ENCODE measurements at regions not wholly inside any gene's neighbourhood (a gene's known extent, or its start where the extent isn't known, plus 50 kb on each side); places are given as distances from the start of the nearest gene placed in this dataset.

- no peak for TF ChIP-seq POLR2A (IDR thresholded peaks at IDR 0.05)
- no peak for TF ChIP-seq CTCF (IDR thresholded peaks at IDR 0.05)
- DNase-seq (ENCODE audit: low spot score in 2 of 2), result no peak
- intact Hi-C loops (cut with DNase I; ENCODE audit: low total_unique reads), result no loop called here
- H3K4me3 ChIP-seq (ENCODE audit: low read depth, poor library complexity, severe bottlenecking), result no peak overlapping the region
Measured at GRCh38 chr12:88665071-88665470, 84.8 kb upstream of the KITLG start.

GRCh38 chr12:88662961-88663360, 82.7 kb upstream of the KITLG start:
- 63 to 70% methylated on average over 1 of the region's 1 CpG for WGBS, 2 donors
- H3K4me3 ChIP-seq (ENCODE audit: low read depth, poor library complexity, severe bottlenecking), result no peak overlapping the region
- no peak for DNase-seq (ENCODE audit: low spot score in 2 of 2)
- TF ChIP-seq CTCF (IDR thresholded peaks at IDR 0.05) (no peak), POLR2A (IDR thresholded peaks at IDR 0.05) (no peak)
- intact Hi-C loops (cut with DNase I; ENCODE audit: low total_unique reads), result no loop called here

GRCh38 chr12:88662093-88662492, 81.8 kb upstream of the KITLG start:
- WGBS, 2 donors, result 90 to 100% methylated on average over 1 of the region's 1 CpG
- H3K4me3 ChIP-seq (ENCODE audit: low read depth, poor library complexity, severe bottlenecking), result no peak overlapping the region
- intact Hi-C loops (cut with DNase I; ENCODE audit: low total_unique reads), result no loop called here
- TF ChIP-seq POLR2A (IDR thresholded peaks at IDR 0.05) (no peak), CTCF (IDR thresholded peaks at IDR 0.05) (no peak)
- DNase-seq (ENCODE audit: low spot score in 2 of 2), result no peak

- no peak overlapping the region for H3K4me3 ChIP-seq (ENCODE audit: low read depth, poor library complexity, severe bottlenecking)
- intact Hi-C loops (cut with DNase I; ENCODE audit: low total_unique reads), result no loop called here
- peak in 1 of 2 donors; percentile 73 for DNase-seq (ENCODE audit: low spot score in 2 of 2)
- TF ChIP-seq CTCF (IDR thresholded peaks at IDR 0.05) (no peak), POLR2A (IDR thresholded peaks at IDR 0.05) (no peak)
Measured at GRCh38 chr12:88658009-88658408, 77.7 kb upstream of the KITLG start.

GRCh38 chr12:88650715-88651114, 70.4 kb upstream of the KITLG start:
- TF ChIP-seq POLR2A (IDR thresholded peaks at IDR 0.05) (no peak), CTCF (IDR thresholded peaks at IDR 0.05) (no peak)
- intact Hi-C loops (cut with DNase I; ENCODE audit: low total_unique reads), result no loop called here
- DNase-seq (ENCODE audit: low spot score in 2 of 2), result peak in 1 of 2 donors; percentile 19
- H3K4me3 ChIP-seq (ENCODE audit: low read depth, poor library complexity, severe bottlenecking), result no peak overlapping the region

GRCh38 chr12:88648625-88649024, 68.4 kb upstream of the KITLG start:
- TF ChIP-seq POLR2A (IDR thresholded peaks at IDR 0.05) (no peak), CTCF (IDR thresholded peaks at IDR 0.05) (no peak)
- WGBS, 2 donors, result 84 to 94% methylated on average over 1 of the region's 1 CpG
- no peak for DNase-seq (ENCODE audit: low spot score in 2 of 2)
- no peak overlapping the region for H3K4me3 ChIP-seq (ENCODE audit: low read depth, poor library complexity, severe bottlenecking)
- intact Hi-C loops (cut with DNase I; ENCODE audit: low total_unique reads), result no loop called here

Measured in lower leg skin (tissue), 4 donors.